Vagina (tissue), 2 donors: ENCODE measurements at regions not wholly inside any gene's neighbourhood (a gene's known extent, or its start where the extent isn't known, plus 50 kb on each side); places are given as distances from the start of the nearest gene placed in this dataset.
"Not testable (repeated sequence)": the region's sequence is repeated elsewhere in the genome, so short reads cannot be mapped to it uniquely, and the experiment has no call there.

Experiments
- DNase-seq, 2 donors: peaks; one replicate each; pipeline ENCODE4 v3.0.0-alpha.2; 2017; ENCODE audit errors: extremely low spot score in 2 of 2
- H3K27ac ChIP-seq: fragments of 200-600 bp; sonication (generic); one replicate; pipeline ENCODE4 v1.5.1; 2019
- H3K27me3 ChIP-seq: fragments of 200-600 bp; sonication (generic); one replicate; pipeline ENCODE4 v1.5.1; 2019
- H3K36me3 ChIP-seq, 2 donors: fragments of 200-600 bp; sonication (generic); one replicate each; pipeline ENCODE4 v1.5.1; 2017 to 2019
- H3K4me1 ChIP-seq: fragments of 200-600 bp; sonication (generic); one replicate; pipeline ENCODE4 v1.5.1; 2019
- H3K4me3 ChIP-seq, 2 donors: fragments of 200-600 bp; sonication (generic); 1 replicate in 1 of 2; 2 replicates in 1 of 2; pipeline ENCODE4 v1.5.1; 2016 to 2019
- H3K9me3 ChIP-seq: fragments of 200-600 bp; sonication (generic); one replicate; pipeline ENCODE4 v1.5.1; 2019
- CTCF ChIP-seq, 3 experiments: fragments of 450-650 bp in 2 of 3; fragments of 200-600 bp in 1 of 3; sonication (generic) in 1 of 3; IDR thresholded peaks; one replicate each; pipeline ENCODE4 v1.5.1; 2017 to 2019; ENCODE audit warnings: antibody characterized with exemption in 3 of 3, mild to moderate bottlenecking in 2 of 3, moderate library complexity in 2 of 3
- POLR2A ChIP-seq, 2 donors: fragments of 450-650 bp; IDR thresholded peaks; one replicate each; pipeline ENCODE4 v1.6.1; 2017; ENCODE audit warnings: antibody characterized with exemption in 2 of 2, mild to moderate bottlenecking in 2 of 2, moderate library complexity in 2 of 2
- POLR2AphosphoS5 ChIP-seq, 2 donors: sonication (generic); formaldehyde crosslinking; IDR thresholded peaks; one replicate each; pipeline ENCODE4 v1.9.0; 2017; ENCODE audit warnings: antibody characterized with exemption in 2 of 2, mild to moderate bottlenecking in 2 of 2, low read depth in 1 of 2; ENCODE audit not compliant: insufficient read depth in 1 of 2
- intact Hi-C: fragments of 100-400 bp; cut with DNase I; formaldehyde crosslinking; loops from one replicate; pipeline ENCODE4 v1.15.1; 2023

DNA sequence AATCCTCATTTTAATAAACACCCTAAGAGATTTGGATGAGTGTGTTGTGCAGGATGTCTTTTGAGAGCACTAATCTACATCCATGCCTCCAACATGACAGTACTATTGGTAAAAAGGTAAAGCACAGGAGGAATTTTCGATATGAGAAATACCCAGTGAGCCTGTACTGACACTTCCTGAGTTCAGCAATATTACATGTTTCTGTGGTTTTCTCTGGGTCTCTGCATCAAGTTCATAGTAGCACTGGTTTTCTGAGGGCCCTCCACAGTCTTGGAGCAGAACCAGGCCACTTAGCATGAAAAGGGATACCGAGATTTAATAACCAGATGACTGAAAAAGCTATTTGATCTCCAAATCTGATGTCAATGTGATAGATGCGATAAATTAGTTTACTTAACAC, 524.1 kb downstream of the TMEM38B start:
- Histone ChIP-seq H3K36me3 (no peaks in the 10 kb centered on the region), H3K4me1 (no peaks in the 10 kb centered on the region), H3K27ac (no peak overlapping the region), H3K9me3 (no peaks in the 10 kb centered on the region), H3K27me3 (no peaks in the 10 kb centered on the region), H3K4me3 (no peak overlapping the region)
- intact Hi-C loops = no loop called here
- DNase-seq = no peak
- no peak for TF ChIP-seq CTCF (IDR thresholded peaks at IDR 0.05)
- TF ChIP-seq POLR2A (IDR thresholded peaks at IDR 0.05) = no peak
- no peak for TF ChIP-seq POLR2AphosphoS5 (IDR thresholded peaks at IDR 0.05; ENCODE audit: insufficient read depth in 1 of 2, low read depth in 1 of 2)

GRCh38 chr9:106218854-106219253, 524.5 kb downstream of the TMEM38B start:
- Histone ChIP-seq H3K27ac (no peak overlapping the region), H3K4me3 (no peak overlapping the region), H3K36me3 (no peaks in the 10 kb centered on the region), H3K9me3 (no peaks in the 10 kb centered on the region), H3K4me1 (no peaks in the 10 kb centered on the region), H3K27me3 (no peaks in the 10 kb centered on the region)
- intact Hi-C loops = no loop called here
- TF ChIP-seq CTCF (IDR thresholded peaks at IDR 0.05) (no peak), POLR2AphosphoS5 (IDR thresholded peaks at IDR 0.05; ENCODE audit: insufficient read depth in 1 of 2, low read depth in 1 of 2) (no peak), POLR2A (IDR thresholded peaks at IDR 0.05) (no peak)
- DNase-seq = no peak

GRCh38 chr9:106220415-106220814, 526.1 kb downstream of the TMEM38B start:
- TF ChIP-seq CTCF (IDR thresholded peaks at IDR 0.05) = no peak
- TF ChIP-seq POLR2A (IDR thresholded peaks at IDR 0.05) = no peak
- no peak for TF ChIP-seq POLR2AphosphoS5 (IDR thresholded peaks at IDR 0.05; ENCODE audit: insufficient read depth in 1 of 2, low read depth in 1 of 2)
- H3K27ac ChIP-seq = no peak overlapping the region
- no peaks in the 10 kb centered on the region for H3K36me3 ChIP-seq
- no peak for DNase-seq
- H3K4me1 ChIP-seq = no peaks in the 10 kb centered on the region
- intact Hi-C loops = no loop called here
- H3K27me3 ChIP-seq = no peaks in the 10 kb centered on the region
- H3K4me3 ChIP-seq = no peak overlapping the region
- H3K9me3 ChIP-seq = no peaks in the 10 kb centered on the region

- no peaks in the 10 kb centered on the region for H3K9me3 ChIP-seq
- intact Hi-C loops = no loop called here
- H3K36me3 ChIP-seq = no peaks in the 10 kb centered on the region
- H3K27ac ChIP-seq = no peak overlapping the region
- H3K27me3 ChIP-seq = no peaks in the 10 kb centered on the region
- H3K4me3 ChIP-seq = no peak overlapping the region
- no peak for DNase-seq
- H3K4me1 ChIP-seq = no peaks in the 10 kb centered on the region
- TF ChIP-seq POLR2AphosphoS5 (IDR thresholded peaks at IDR 0.05; ENCODE audit: insufficient read depth in 1 of 2, low read depth in 1 of 2) (no peak), POLR2A (IDR thresholded peaks at IDR 0.05) (no peak), CTCF (IDR thresholded peaks at IDR 0.05) (no peak)
Observed at GRCh38 chr9:106228861-106229260, 534.5 kb downstream of the TMEM38B start.

- Histone ChIP-seq H3K27ac (no peak overlapping the region), H3K4me1 (no peaks in the 10 kb centered on the region), H3K9me3 (no peaks in the 10 kb centered on the region), H3K27me3 (no peaks in the 10 kb centered on the region), H3K4me3 (no peak overlapping the region), H3K36me3 (no peaks in the 10 kb centered on the region)
- no peak for DNase-seq
- intact Hi-C loops = no loop called here
- TF ChIP-seq POLR2AphosphoS5 (IDR thresholded peaks at IDR 0.05; ENCODE audit: insufficient read depth in 1 of 2, low read depth in 1 of 2) = no peak
- no peak for TF ChIP-seq POLR2A (IDR thresholded peaks at IDR 0.05)
- no peak for TF ChIP-seq CTCF (IDR thresholded peaks at IDR 0.05)
Observed at GRCh38 chr9:106233116-106233515, 538.8 kb downstream of the TMEM38B start.

DNA sequence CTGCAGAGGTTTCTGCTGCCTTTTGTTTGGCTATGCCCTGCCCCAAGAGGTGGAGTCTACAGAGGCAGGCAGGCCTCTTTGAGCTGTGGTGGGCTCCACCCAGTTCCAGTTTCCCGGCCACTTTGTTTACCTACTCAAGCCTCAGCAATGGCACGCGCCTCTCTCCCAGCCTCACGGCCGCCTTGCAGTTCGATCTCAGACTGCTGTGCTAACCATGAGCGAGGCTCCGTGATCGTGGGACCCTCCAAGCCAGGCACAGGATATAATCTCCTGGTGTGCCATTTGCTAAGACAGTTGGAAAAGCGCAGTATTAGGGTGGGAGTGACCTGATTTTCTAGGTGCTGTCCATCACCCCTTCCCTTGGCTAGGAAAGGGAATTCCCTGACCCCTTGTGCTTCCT, 566.6 kb downstream of the TMEM38B start:
- H3K27me3 ChIP-seq, H3K36me3 ChIP-seq, DNase-seq, H3K4me3 ChIP-seq, intact Hi-C loops, H3K27ac ChIP-seq, H3K4me1 ChIP-seq, H3K9me3 ChIP-seq: not testable (repeated sequence)
